NOMO-1 treated with dmso at 0.1 percent for 144 hours (cell line): ENCODE measurements at regions not wholly inside any gene's neighbourhood (a gene's known extent, or its start where the extent isn't known, plus 50 kb on each side); places are given as distances from the start of the nearest gene placed in this dataset.

Experiments used
- DNase-seq: peaks from one replicate; lab custom pipeline; 2025; ENCODE audit not compliant: unreplicated experiment; lab: John Stamatoyannopoulos, UW

GRCh38 chrX:97666890-97667289 is 783.2 kb downstream of the RPA4 start:
- DNase-seq = no peak

DNA sequence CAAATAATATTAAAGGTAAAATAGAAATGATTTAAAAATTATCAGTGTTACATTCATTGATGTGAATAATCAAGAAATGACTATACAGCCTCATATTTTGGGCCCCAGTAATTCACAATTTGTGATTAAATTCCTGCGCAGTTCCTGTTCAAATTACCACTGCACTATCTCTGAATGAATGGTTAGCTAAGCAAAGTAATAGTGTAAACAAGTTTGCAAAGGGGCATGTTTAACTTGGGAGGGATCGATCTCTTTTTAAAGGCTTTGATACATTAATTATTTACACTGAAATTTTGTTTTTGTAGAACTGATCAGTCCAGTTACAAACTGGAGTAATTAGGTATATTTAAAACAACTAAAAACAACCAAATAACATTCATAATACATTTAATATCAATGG is 784.4 kb downstream of the RPA4 start:
- no peak for DNase-seq

GRCh38 chrX:97672138-97672537 is 788.4 kb downstream of the RPA4 start:
- DNase-seq = no peak

DNA sequence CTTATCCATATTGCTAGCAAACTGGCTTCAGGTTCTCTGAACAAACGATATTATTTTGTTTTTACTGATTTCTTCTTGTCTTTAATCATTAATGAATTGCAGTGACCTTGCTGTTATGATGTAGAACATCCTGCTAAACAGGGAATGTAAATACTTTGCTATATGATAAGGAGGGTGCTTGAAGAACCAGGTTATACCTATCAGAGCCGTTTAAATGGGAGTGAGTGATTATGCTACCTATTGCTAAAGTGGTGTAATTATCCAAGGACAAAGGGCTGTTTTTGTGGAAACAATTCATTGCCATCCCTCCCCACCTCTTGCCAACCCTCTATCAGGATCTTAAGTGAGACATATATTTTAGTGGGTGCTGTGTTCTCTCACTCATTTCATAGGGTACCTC is 788.9 kb downstream of the RPA4 start:
- no peak for DNase-seq

DNA sequence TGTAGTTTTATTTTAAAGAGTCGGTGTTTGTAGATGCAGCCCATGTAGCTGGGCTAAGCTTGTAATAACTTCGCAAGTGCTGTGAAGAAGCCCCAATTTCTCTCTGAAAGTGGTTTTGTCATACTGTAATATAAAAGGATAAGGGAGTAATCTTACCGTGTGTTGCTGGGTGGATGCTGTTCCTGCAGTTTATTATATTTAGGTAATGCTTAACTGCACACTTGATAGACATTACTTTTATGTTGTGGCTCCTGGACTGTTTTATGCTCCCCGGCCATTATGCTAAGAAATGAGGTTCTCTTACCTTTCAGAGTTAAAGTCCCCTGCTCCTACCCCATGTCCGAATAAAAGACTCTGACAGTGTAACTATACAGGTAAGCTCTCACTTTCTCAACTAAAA is 789.4 kb downstream of the RPA4 start:
- no peak for DNase-seq

DNA sequence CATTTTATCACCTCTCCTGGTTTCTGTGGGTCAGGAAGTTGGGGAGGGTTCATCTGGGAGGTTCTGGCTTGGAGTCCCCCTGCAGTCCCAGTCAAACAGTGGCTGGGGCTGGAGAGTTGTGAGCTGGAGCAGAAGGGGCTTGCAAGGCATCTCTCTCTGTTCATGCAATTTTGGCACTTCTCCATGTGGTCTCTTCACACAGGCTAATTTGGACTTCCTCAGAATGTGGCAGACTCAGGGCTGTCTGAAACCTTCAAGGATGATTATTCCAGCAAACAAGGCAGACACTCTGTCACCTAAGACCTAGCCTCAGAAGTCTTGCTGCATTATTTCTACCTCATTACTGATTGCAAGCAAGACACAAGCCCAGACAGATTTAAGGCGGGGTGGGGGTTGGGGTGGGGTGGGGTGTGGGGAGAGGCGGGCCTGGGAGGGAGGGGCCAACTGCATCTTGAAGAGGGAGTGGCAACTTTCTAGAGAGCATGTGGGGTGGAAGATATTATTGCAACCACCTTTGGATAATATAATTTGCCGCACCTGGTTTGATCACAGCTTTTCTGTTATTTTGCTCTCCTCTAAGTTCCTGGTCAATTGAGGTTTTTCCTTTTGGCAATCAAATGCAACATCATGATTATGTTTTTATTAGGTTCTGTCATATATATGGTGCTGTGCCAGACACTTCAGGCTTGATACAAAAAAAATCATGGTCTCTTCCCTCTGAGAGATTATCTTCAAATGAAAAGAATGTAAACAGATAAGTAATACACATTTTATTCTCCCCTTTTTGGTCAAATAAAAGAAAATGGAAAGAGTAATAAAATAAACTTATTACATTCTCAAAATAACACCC is 799.5 kb downstream of the RPA4 start:
- no peak for DNase-seq

GRCh38 chrX:97685753-97686152 is 802.0 kb downstream of the RPA4 start:
- DNase-seq = no peak

DNA sequence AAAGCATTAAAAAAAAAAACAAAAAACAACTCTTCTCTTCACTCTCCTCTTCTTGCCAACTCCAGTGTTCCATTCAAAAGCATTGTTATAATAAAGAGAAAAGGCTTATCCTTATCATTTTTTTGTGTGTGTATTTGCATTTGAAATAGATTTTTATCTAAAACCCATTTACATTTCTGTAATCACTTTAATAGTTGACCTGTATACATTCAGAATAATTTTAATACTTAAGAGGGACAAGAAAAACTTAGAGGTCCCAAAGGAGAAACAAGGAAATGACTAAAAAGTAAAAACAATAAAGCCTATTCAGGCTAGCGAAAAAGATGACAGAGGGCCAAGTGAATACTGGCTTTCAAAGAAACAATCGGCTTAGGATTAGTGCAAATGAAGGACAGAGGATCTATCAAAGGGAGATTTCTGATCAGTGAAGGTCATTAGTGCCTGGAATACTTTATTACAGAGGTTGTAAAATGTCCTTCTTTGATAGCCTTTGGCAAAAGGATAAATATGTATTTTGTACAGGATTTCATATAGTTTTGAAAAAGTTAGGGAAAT is 808.3 kb downstream of the RPA4 start:
- DNase-seq = no peak

DNA sequence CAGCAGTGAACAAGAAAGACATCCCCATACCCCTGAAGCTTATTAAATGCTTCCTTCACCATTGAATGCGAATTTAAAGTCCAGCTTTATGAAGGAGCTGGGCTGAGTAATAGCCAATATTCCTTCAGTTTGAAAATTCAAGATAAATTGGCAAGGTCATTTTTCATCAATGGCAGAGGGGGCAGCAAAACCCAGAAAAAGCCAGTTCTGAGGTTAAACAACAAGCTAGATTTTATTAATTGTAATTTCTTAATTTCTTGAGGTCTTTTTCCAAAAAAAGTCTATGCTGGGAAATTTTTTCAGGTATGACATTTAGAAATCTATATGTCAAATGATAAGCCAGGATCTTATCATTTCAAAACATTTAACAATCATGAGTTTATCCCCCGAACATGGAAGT is 808.9 kb downstream of the RPA4 start:
- DNase-seq = no peak

- no peak for DNase-seq
These were observed 816.8 kb downstream of the RPA4 start for GRCh38 chrX:97700547-97700946.

DNA sequence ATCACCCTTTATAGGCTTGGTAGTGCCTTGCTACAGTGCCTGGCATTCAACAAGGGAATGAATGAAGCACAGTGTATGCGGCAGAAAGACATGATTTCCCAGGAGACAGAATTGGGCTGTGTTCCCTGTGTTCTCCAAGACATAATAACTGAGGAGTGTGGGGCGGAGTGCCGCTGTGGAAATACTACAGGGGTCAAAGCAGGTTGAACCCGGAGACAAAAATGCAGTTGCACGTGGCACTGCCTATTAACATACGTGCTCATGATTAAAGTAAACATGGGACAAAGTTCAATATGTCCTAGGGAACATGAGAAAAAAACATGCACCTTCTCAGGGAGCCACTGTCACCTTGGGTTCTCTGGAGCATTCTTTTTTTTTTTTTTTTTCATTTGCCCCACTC is 820.8 kb downstream of the RPA4 start:
- no peak for DNase-seq

- DNase-seq = no peak
These were observed 821.2 kb downstream of the RPA4 start for GRCh38 chrX:97704881-97705280.

DNA sequence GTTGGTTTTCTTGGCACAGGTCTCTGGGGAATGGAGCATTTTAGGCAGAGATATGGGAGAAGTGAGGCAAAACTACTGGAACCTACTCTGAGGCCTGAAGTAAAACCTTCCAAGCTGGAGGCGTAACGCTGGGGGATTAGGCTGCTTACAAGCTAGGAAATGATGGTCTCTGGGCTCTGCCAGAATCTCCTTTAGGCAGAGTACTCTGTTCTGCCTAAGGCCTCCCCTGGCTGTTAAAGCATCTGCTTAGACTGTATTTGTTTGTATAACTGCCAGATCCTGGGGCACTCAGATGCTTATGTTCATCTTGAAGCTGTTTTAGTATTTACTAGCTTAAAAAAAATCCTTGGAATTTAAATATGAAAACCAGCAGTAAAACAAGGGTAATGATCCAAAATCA is 822.2 kb downstream of the RPA4 start:
- no peak for DNase-seq

GRCh38 chrX:97714072-97714471 is 830.4 kb downstream of the RPA4 start:
- DNase-seq = no peak

GRCh38 chrX:97728215-97728614 is 844.5 kb downstream of the RPA4 start:
- no peak for DNase-seq

DNA sequence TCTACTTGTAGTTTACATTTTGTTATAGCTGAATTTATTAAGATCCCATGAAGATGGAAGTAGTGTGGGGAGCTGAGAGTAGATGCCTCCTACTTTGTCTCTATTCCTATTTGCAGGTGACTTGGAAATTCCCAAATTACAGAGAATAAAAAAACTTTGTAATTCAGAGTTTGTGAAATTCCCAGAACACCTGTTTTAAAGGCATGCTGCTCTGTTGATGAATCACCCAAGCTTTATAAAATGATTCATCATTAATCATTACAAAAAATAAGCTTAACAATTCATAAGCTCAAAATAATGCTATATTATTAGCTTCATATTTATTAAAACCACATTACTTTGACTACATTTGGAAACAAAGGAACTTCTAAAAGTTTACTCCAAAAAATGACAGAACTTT is 856.3 kb downstream of the RPA4 start:
- no peak for DNase-seq

GRCh38 chrX:97740886-97741285 is 857.2 kb downstream of the RPA4 start:
- no peak for DNase-seq

- no peak for DNase-seq
These were observed 859.3 kb downstream of the RPA4 start for GRCh38 chrX:97743014-97743413.

- DNase-seq = no peak
These were observed 863.6 kb downstream of the RPA4 start for GRCh38 chrX:97747346-97747745.

GRCh38 chrX:97751016-97751415 is 867.3 kb downstream of the RPA4 start:
- no peak for DNase-seq

DNA sequence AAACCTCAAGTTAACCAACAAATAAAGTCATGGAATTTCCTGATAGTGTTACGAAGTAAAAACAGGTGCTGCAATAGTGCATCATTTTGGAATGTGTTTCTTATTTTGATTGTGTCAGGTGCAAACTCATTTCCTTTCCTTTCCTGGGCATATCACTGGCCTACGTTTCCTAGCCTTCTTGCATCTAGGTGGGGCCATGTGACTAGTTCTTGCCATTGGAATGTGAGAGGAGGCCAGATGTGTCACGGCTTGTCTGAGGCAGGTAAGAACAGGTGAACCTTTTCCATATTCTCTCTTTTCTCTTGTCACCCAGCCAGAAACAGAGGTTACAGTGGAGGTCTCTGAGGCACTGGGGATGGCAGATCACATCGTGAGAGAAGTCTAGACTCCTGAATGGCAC is 868.0 kb downstream of the RPA4 start:
- DNase-seq = no peak

DNA sequence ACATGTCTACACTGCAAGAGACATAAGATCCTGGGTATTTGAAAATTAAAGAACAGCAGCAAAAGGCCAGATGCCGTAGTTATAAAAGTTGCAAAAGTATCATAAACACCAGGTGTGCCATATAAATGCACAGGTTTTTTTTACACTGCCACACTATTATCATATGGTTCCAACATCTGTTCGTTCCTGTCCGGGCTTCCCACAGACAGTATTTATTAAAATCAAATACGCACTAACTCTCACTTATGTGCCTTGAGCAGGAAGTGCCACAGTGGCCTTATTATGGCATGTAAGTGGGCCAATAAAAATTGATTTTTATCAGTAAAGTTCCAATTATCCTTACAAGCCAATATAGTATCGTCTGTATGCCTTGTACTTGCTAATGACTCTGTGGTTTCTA is 873.2 kb downstream of the RPA4 start:
- DNase-seq = no peak

DNA sequence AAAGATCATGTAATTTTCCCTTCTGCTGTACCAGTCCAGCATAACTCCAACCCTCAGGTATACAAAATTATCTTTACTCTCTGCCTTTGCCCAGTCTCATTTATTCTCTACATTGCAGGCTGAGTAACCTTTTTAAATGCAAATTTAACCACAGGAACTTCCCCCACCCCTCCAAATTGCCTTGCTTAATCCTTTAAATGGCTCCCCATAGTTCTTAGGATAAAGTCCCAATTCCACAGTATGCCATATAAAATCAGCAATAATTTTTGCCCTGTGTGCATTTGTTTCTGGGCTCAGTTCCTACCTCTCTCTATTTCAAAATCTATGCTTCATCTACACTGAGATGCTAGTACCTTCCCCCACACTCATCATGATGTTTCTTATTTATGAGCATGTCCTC is 879.7 kb downstream of the RPA4 start:
- no peak for DNase-seq
